Amniotic stem cell (primary cell): ENCODE measurements at regions not wholly inside any gene's neighbourhood (a gene's known extent, or its start where the extent isn't known, plus 50 kb on each side); places are given as distances from the start of the nearest gene placed in this dataset.
A peak's percentile ranks its signal among the peaks of the same experiment; 100 is the strongest.
"Not testable (repeated sequence)": the region's sequence is repeated elsewhere in the genome, so short reads cannot be mapped to it uniquely, and the experiment has no call there.

Experiments used
- DNase-seq: peaks from one replicate; lab custom pipeline; 2025; lab: John Stamatoyannopoulos, UW

- no peak for DNase-seq
Measured at GRCh38 chr11:97570636-97571035, 1180.8 kb downstream of the JRKL start.

DNA sequence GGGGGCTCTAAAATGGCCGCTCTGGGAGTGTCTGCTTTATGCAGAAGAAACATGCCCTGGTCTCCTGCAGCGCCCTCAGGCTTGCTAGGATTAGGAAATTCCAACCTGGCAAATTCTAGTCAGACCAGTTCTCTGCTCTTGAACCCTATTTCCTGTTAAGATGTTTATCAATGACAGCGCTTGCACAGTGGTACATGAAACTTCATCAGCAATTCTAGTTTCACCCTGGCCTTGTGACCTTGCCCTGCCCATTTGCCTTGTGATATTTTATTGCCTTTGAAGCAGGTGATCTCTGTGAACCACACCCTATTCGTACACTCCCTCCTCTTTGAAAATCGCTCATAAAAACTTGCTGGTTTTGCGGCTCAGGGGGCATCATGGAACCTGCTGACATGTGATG is 1184.0 kb downstream of the JRKL start:
- not testable (repeated sequence) for DNase-seq

DNA sequence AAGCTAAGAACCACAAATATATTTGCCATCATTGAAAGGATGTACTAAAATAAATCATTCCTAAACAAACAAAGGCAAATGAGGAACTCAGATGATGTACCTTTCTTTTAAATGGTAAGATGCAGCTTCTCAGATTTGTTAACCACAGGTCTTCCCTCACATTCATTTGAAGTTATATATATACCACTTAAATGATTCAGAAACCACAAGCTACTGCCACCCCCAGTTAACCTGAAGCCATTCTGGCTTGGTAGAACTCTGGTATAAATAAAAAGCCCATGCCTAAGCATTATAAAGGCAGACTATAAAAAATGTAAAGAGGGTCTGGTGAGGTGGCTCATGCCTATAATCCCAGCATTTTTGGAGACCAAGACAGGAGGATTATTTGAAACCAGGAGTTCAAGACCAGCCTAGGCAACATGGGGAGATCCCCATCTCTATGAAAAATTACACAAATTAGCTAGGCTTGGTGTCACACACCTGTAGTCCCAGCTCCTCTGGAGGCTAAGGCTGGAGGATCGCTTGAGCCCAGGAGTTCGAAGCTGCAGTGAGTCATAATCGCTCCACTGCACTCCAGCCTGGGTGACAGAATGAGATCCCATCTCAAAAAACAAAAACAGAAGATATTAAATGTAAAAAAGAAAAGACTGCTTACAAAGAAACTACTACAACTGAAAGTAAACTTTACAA is 1185.3 kb downstream of the JRKL start:
- no peak for DNase-seq

DNA sequence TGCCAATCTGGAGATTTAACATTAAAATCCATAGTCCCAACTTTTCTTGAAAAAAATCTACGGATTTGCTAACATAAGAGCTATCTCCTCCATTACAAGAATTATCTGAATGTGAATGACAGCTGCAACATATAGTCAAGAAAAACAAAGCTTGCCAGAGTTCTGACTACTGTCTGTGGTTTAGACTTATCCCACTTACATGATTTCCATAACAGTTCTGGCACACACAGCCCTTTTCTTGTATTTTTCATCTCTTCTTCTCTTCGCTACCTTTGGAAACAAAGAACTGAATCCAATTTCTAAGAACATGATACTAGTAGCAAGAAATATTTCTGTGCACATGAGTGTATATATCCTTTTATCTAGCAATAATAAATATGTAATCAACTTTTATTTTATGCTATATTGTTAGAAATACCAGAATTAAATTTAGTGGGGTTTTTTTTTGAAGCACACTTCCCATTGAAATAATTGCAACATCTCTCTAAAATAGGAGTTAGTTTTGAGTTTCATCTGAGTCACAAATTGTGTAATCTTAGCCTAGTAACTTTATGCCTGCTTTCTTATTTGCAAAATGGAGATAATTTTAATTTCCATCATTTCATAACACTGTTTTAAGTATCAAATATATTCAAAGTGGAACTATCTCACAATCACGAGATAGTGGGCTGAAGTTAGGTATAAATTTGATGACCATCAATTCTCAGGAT is 1217.6 kb downstream of the JRKL start:
- no peak for DNase-seq

DNA sequence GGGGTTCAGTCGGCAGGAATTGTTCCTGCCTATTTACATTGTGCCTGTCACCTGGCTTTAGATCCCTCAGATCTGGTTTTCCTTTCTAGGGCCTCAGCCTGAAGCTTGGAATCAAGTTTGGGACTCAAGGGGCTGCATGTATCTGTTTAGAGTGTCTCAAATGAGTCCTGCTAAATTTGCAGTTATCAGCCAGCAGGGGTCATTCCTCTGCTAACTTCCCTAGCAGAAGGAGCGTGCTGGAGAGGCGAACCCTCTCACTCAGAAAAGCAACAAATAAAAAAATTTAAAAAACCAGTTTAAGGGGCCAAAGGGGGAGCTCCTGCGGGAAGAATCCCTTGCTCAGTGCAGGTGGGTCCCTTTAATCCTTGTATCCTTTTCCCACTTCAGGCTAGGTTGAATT is 1220.2 kb downstream of the JRKL start:
- DNase-seq: no peak

DNA sequence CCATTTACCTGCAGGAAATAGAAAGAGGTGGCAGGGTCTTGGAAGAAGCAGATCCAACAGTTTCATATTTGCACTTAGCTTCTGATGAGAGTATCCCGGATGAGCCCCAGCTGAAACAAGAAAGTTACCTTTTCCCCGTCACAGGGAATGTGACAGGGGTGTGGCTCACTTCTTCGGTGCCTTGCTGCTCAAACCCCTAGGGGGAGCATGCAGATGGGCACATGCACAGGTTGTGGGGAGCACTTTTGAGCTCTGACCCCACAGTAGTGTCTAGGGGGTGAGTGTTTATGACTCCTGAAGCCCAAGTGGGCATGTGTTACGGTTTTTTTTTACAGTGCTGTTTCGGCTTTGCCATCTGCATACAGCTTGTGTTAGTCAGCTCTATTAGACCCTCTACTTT is 1221.0 kb downstream of the JRKL start:
- no peak for DNase-seq

GRCh38 chr11:97611345-97611744 is 1221.5 kb downstream of the JRKL start:
- DNase-seq: no peak

DNA sequence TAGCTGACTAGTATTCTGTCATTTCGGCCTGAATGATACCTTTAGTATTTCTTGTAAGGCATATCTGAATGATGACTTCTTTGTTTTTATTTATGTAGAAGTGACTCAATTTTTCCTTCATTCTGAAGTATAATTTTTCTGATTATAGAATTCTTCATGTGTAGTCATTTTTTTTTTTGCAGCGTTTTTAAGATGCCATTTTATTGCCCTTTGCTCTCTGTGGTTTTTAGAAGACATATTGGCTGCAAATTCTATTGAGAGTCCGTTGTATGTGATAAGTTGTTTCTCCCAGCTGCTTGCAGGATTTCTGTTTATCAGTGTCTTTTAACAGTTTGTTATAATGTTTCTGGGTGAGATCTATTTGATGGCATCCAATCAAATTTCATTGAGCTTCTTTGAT is 1224.8 kb downstream of the JRKL start:
- peak; percentile 38 for DNase-seq

GRCh38 chr11:97615546-97615945 is 1225.7 kb downstream of the JRKL start:
- DNase-seq: no peak

GRCh38 chr11:97617031-97617430 is 1227.2 kb downstream of the JRKL start:
- no peak for DNase-seq

- DNase-seq: no peak
Measured at GRCh38 chr11:97620007-97620406, 1230.2 kb downstream of the JRKL start.

- no peak for DNase-seq
Measured at GRCh38 chr11:97621282-97621681, 1231.5 kb downstream of the JRKL start.

- DNase-seq: no peak
Measured at GRCh38 chr11:97622795-97623194, 1233.0 kb downstream of the JRKL start.

DNA sequence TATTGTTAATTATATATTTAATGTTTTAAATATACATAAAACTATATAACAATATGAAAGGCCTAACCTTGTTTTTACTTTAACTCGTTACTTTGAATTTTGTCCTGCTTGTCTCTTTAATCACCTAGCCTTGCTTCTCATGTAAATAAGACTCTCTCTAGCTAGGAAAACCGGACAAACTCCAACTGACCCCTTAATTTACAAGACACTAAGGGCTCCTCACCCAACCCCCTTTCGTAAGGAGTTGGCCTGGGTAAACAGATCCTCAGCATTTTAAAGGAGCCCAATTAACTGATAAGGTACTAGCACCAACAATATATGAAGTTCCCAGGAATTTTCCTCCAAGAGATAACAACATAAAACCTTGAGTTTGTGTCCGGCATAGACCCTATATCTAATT is 1246.9 kb downstream of the JRKL start:
- DNase-seq: not testable (repeated sequence)

GRCh38 chr11:97637701-97638100 is 1247.9 kb downstream of the JRKL start:
- DNase-seq: no peak

DNA sequence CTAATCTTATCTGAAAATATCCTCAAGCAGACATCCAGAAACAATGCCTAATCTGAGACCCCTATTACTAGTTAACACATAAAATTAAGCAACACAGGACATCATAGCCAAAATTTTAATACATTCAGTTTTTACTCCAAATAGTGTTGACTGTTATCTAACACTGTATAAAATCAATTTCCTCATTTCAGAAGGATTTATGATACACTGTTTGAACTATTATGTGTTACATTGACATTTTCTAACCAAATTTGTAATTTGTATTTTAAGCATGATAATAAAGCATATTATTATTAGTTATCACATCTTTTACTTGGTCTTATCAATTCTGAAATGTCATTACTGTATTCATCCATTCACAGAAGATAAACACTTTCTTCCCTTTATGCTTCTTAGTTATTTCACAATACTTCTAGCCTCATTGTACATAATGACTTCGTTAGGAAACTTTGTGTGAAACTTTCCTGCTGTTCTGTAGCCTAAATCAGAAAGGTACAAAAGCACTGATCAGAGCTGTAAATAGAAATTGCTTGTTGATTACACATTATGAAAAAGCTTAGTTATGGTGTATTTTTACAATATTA is 1248.9 kb downstream of the JRKL start:
- no peak for DNase-seq

DNA sequence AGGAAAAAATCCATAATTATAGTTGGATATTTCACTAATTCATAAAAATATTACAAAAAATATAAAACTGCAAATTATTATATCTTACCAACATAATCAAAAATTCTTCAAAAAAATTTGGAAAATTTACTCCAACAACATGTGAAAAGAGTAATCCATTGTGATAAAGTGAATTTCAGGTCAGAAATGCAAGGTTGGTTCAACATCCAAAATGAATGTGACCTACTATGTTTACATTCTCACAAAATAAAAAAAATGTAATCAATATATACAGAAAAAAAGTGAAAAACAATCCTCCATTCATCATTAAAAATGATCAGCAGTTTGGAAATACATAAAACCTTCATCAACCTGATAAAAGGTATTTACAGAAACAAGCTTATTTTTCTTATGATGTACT is 1252.2 kb downstream of the JRKL start:
- no peak for DNase-seq

GRCh38 chr11:97645736-97646135 is 1255.9 kb downstream of the JRKL start:
- no peak for DNase-seq

DNA sequence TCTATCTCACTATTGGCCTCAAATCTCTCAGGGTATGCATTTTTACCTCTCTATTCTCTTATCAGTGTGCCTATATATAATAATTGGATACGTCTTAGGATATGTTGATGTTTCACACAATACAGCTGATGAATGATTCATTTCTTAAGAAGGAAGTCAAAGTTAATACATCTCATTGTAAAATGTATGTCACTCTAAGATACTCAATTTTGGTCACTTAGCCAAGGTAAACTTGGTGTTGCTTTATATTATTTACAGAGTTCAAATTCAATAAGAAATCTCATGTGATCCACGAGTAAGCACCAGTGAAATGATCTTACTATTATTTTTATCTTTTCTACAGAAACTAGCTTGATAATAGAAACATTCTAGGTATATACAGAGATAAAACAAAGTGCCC is 1266.5 kb downstream of the JRKL start:
- no peak for DNase-seq

DNA sequence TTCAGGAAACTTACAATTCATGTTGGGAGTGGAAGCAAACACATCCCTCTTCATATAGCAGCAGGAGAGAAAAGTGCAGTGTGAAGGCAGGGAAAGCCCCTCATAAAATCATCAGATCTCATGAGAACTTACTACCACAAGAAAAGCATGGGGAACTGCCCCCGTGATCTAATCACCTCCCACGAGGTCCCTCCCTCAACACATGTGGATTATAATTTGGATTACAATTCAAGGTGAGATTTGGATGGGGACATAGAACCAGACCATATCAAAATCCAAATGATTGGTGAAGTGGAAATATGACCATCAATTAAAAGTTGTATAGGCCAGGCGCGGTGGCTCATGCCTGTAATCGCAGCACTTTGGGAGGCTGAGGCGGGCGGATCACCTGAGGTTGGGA is 1268.0 kb downstream of the JRKL start:
- no peak for DNase-seq

- DNase-seq: no peak
Measured at GRCh38 chr11:97667057-97667456, 1277.2 kb downstream of the JRKL start.

GRCh38 chr11:97683733-97684132 is 1293.9 kb downstream of the JRKL start:
- DNase-seq: no peak
